ENCODE measurements at regions not wholly inside any gene's neighbourhood (a gene's known extent, or its start where the extent isn't known, plus 50 kb on each side); places are given as distances from the start of the nearest gene placed in this dataset.

DNA sequence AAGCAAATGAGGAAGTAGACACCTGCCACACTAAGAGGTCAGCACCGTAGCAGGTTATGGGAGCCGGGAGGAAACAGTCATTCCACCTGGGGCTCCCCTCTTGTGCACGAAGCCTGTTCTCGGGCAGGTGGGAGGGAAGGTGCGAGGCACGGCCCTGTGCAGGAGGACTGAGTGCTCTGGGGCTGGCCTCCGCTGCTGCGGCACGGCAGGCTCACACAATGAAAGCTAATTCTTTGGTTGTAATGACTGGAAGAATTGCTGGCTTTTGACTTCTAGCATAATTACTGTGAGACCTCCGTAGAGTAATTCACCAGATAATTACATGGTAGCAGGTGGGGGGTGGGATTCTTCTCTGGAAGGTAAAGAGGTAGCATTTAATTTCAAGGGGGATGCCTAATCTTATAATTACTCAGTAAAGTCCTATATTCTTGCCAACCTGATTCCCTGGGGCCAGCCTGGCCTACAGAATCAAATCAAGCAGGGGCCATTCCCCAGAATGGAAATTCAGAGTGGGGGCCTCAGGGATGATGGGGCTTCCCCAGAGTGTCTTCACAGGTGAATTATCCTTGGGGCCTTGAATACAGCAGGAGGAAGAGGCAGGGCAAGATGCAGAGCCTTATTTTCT, 129.1 kb downstream of the TPRA1 start:
- in situ Hi-C loops (cut with HindIII; ENCODE audit: low sequenced_read_pairs), result no loop called here

DNA sequence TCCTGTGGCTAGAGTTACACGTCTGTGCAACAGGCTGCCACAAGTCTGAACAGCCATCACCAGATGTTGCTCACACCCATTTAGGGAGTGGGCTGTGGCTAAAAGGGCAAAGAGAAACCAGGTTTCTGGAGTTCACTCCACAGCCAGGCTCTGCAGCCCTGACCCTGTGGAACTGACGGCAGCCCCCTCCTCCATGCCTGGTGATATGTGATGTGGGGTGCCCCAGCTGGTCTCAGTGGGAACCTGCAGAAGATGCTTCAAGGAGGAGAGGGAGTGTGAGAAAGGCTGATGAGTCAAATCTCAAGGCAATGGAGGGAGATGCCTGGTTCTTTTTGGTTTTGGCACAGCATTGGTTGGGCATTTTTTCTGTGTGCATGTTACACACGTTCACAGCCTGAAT, 130.6 kb downstream of the TPRA1 start:
- in situ Hi-C loops (cut with HindIII; ENCODE audit: low sequenced_read_pairs), result no loop called here

DNA sequence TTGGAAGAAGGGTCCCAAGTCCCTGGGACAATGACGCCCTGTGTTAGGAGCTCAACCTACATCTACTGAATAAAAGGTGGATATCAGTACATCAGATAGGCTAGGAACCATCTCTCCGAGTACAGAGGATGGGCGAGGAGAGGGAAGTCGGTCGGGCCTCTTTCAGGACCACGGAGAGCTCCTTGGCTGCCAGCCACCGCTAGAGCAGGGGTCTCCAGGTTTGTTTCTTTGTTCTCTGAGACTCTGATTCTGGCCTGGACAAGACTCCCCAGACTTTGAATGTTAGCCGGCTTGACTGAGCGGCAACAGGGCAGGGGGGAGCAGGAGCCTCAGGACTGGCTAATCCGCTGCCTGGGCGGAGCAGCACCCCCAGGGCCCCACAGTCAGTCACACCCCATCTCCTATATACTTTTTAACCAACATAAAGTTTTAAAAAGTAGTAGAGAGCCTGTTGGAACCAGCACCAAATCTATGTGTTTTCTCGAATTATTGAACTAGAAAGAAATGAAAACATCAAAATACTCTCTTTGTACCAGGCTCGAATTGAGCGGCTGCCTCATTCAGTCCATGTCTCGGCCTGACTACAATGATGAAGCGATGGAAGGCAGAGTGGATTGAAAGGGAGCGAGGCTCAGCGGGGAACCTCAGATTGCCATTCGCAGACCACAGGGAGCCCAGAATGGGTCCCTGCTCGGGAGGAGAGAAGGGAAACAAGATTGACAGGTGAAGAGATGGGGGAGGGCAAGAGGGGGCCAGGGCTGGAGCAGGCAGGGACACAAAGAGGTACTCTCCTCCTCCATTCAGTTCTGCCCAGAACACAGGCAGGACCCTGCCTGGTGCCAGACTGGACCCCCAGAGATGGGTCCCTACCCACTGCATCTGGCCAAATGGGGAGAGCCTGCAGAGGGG, 131.6 kb downstream of the TPRA1 start:
- in situ Hi-C loops (cut with HindIII; ENCODE audit: low sequenced_read_pairs), result no loop called here

DNA sequence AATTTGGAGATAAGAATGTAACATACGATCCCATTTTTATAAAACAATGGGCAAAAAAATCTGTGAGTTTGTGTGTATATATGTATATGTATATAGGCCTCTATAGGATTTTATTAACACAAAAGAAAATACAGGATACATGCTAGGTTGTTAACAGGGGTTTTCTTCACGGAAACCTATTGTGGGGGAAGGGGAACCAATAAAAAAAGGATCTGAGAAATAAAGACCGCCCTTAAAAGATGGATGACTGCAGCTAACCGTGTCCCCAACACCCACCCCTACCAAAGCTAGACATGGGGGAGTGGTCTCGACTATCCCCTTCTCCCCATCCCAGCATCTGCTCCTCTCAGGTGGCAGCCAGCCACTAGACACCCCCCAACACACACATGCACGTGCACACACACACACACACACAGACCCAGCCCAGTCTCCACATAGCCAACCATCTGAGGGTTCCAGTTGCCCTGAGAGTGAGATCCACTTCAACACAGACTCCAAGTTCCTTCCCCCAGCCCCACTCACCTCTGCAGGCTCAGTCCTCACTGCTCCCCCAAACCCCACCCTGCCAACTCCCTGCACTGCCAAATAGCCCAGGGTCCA, 132.9 kb downstream of the TPRA1 start:
- in situ Hi-C loops (cut with HindIII; ENCODE audit: low sequenced_read_pairs), result no loop called here

DNA sequence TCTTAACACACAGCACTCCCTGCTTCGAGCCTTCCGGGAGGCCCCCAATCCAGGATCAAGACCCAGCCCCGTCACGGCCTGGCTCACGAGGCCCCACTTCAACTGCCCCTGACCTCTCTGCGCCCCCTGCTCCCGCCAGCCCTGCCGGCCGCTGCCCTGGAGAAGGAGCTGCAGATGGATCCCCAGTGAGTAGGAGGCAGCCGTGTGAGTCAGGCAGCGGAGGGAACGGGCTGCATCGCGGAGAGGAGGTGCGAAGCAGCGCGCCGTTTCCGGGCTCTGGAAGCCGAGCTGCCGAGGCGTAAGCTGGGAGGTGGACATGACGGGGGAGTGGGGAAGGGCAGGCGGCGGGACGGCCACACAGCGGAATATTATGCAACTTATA, 133.4 kb downstream of the TPRA1 start:
- in situ Hi-C loops (cut with HindIII; ENCODE audit: low sequenced_read_pairs), result no loop called here

DNA sequence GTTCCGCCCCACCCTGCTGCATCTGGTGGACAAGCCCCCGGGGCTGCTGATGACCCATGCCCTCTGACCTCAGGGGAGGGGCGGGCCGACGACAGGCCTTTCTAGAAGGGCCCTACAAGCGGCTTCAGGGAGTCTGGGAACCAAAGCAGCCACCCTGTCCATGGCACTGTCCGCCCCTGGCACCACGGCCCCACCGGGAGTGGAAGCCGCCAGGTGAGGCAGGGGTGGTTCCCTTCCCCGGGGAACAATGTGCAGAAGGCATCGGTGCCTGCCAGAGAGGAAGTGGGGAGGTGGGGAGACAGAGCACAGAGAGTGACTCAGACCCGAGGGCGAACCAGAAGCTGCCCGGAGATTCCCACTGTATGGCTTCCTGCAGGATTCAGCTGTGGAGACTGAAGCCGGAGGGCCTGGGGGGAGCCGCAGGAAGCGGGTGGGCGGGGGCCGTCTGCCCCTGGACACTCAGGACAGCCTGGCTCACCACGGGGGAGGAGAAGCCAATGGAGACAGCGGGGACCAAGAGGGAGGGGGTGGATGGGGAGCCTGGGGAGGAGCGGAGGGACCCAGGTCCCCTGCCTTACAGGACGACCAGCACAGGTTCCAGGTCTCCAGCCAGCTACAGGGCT, 134.0 kb downstream of the TPRA1 start:
- in situ Hi-C loops (cut with HindIII; ENCODE audit: low sequenced_read_pairs), result no loop called here

DNA sequence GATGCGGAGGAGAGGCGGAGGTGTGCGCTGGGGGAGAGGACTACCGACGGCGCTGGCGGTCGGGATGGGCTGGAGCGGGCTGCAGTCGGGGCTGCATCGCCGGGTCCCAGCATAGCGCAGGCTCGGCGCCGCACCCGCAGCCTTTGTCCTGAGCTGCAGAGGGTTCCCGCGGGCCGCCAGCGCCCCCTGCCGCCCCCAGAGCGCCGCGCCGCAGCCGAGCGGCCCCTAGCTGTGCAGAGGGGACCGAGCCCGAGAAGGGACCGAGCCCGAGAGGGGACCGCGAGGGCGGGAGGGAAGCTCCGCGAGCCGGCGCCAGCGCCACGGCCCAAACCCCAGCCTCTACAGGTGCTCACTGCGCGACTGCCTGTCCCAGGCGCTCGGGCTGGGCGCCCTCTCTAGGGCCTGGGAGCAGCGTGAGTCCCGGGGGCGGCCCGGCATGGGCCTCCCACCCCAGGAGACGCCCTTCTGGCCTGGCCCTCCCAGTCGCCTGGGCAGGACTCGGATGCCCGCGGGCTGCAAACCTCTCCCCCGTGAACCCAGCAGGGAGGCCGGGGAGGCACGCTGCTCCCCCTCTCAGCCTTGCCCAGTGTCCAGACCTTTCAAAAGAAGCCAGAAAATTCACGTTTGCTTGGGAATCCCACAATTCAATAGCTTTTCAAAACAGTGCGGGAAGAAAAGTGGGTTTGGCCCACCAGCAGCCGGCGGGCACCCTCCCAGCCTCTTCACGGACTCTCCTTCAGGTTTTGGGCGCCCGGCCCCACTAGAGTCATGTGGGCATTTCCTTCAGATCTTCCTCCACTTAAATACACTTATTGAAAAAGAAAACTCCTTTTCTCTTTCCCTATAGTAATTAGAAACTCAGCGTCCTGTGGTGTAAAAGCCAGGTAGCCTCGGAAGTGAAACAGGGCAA, 134.7 kb downstream of the TPRA1 start:
- in situ Hi-C loops (cut with HindIII; ENCODE audit: low sequenced_read_pairs), result no loop called here

DNA sequence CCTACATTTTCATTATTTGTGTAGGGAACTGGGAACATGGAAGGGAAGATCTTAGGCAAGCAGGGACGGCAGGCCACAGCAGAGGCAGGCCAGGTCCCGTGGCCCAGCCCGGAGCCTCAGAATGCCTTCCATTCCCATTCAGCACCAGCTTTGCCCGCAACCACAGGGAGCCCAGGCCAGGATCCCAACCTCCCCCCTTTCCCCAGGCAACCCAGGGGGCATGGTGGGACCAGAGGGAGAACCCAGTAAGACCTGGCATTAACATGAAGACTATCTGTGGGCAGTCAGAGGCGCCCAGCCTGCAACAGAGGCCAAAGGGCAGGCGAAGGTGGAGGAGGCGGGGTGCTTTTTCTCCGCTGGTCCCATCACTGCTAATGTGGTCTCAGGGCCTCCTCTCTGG, 135.6 kb downstream of the TPRA1 start:
- in situ Hi-C loops (cut with HindIII; ENCODE audit: low sequenced_read_pairs), result loop anchor here (5.0 kb wide), 2 partner anchors 42 to 92 kb away; no protein-coding TSS in a partner anchor

DNA sequence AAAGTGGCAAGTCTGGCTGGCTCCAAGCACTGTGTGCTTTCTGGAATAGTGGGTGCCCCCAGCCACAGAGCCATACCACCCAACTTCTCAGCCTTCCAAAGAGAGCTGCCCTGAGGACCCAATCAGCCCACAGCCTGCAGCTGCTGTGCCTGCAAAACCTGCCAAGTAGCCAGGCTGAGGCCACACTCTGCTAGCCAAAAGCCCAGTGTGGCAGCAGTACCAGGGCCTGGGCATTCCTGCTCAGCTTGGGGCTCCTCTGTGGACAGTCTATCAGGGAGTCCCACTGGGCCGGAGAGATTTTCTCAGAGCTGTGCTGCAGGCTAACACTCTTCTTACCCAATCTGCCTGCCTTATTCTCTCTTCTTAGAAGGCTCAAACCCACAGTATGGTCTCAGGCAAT, 136.5 kb downstream of the TPRA1 start:
- in situ Hi-C loops (cut with HindIII; ENCODE audit: low sequenced_read_pairs), result loop anchor here (5.0 kb wide), 2 partner anchors 43 to 93 kb away; no protein-coding TSS in a partner anchor

DNA sequence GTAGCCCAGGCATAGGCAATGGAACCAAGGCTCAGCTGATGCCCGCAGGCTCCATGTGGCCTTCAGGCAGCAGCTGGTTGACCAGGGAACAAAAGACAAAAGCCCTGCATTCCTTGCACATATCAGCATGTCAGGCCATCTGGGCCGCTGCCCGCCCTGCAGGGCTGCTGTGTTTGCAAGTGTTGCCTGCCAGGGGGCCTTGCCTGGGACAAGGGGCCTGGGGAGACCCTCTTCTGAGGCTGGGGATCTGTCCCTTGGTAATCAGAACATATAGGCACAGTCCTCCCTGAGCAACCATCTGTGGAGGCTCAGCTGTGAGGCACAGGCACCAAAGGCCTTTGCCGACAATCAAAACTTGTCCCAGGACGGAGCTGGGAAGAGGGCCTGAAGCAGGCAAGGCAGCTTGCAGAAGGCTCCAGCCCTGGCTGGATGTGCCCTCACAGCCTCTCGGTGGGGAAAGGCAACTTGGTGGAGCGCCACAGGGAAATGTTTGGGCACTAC, 138.2 kb downstream of the TPRA1 start:
- in situ Hi-C loops (cut with HindIII; ENCODE audit: low sequenced_read_pairs), result loop anchor here (5.0 kb wide), 2 partner anchors 45 to 95 kb away; no protein-coding TSS in a partner anchor

DNA sequence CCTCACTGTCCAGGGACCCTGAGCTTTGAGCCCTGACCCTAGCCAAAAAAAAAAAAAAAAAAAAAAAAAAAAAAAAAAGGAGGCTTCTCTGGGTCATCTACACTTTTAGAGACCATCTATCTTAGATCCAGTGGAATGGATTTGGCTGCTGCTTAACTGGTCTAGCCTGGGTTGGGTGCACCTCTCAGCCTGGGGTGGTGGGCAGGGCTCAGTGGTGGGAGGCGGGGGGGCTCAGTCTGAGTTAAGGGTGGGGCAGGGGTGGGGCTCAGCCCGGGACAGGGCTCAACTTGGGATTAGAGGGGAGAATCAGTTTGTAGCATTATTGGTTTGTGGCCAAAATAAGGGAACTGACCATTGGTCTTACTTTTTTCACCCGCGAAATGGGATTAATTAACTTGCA, 139.2 kb downstream of the TPRA1 start:
- in situ Hi-C loops (cut with HindIII; ENCODE audit: low sequenced_read_pairs), result loop anchor here (5.0 kb wide), 2 partner anchors 46 to 96 kb away; no protein-coding TSS in a partner anchor

DNA sequence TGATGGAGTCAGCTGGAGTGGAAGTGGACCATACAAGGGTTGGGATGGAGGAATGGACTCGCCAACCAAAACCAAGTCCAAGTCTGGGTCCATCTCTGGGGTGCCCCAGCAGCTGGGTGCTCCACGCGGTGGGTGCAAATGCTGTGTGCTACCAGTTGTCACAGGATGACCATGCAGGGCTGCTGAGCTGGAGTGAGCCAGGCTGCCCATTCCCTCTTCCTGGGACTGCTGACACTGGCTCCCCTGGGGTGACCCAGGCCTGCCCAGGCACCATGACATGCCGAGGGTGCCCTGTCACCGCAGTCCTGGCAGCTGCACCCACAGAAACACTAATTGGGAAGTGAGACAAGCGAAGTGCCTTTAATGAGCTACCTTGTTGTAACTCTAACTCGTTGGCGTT, 140.2 kb downstream of the TPRA1 start:
- in situ Hi-C loops (cut with HindIII; ENCODE audit: low sequenced_read_pairs), result loop anchor here (5.0 kb wide), 2 partner anchors 47 to 97 kb away; no protein-coding TSS in a partner anchor

DNA sequence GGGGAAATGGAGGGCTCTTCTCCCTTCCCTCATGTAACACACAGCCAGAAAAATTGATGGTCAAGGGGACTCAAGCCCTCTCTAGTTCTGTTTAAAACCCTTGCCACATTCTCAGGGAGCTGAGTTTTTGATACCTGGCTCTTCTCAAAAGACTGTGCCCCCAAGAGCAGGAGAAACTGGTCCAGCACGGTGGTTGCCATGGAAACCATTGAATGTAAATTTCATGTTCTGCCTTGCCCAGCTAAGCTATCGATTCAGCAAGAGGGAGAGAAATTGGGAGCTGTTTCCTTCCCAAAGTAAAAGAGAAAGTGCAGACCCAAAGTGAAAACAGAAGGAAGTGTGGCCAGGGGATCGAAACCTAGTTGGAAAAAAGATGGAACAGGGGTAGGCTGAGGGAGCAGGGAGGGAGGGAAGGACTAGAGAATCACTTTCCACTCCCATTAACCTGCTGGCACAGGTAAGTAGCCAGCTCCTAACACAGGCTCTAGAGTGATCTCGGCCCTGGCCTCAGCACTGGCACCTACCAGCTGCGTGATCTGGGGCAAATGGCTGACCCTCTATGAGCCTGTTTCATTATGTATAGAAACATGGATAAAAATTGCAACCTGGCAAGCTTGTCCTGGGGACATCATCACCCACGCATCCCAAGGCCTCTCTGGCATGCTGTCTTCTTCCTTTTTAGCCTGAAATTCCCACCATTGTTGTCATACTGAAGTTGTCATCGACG, 140.9 kb downstream of the TPRA1 start:
- in situ Hi-C loops (cut with HindIII; ENCODE audit: low sequenced_read_pairs), result loop anchor here (5.0 kb wide), 2 partner anchors 48 to 98 kb away; no protein-coding TSS in a partner anchor

DNA sequence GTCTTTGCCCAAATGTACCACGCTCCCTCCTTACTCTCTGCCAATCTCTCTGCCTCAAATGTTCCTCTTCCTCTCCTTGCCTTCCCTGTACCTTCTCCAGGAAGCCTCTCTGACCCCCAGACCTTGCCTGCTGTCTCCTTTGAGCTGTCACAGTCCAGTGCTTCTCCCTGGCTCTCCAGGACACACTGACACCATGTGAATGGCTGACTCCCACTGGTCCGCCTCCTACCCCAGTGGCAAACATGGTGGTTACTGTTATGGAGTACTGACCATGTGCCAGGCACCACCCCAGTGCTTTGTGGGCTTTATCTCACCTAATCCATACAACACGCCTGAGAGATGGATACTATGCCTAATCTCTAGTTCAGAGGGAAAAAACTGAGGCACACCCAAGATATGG, 141.9 kb downstream of the TPRA1 start:
- in situ Hi-C loops (cut with HindIII; ENCODE audit: low sequenced_read_pairs), result no loop called here

DNA sequence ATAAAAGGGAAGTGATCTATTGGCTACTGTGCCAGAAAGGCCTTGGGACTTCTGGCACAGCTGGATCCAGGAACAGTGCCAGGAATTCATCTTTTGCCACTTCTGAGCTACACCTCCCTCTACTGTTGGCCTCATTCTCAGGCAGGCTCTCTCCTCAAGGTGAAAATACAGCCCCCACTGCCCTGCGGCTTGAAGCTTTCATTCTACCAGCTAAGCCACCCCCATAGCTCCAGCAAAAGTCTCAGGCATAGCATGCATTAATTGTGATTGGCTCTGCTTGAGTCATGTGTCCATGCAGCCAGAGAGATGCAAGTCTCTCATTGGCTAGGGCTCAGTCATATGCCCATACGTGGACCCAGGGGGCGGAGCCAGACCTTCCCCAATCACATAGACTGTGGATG, 142.4 kb downstream of the TPRA1 start:
- in situ Hi-C loops (cut with HindIII; ENCODE audit: low sequenced_read_pairs), result no loop called here

DNA sequence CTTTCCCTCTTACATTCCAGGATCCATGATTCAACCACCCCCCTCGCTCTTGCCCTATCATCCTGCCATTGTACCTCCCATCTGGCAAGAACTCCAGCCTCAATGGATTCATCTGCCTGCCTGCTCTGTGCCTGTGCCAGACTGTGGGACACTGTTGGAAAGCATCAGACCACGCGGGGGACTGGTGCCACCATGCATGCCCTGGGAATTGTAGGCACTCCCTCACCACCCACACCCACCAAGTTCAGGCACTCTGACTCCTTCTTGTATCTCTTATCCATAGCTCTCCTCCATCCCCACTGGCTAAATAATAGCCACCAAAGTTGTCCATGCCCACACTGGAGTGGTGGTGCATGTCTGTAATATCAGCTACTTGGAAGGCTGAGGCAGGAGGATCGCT, 143.8 kb downstream of the TPRA1 start:
- in situ Hi-C loops (cut with HindIII; ENCODE audit: low sequenced_read_pairs), result no loop called here

DNA sequence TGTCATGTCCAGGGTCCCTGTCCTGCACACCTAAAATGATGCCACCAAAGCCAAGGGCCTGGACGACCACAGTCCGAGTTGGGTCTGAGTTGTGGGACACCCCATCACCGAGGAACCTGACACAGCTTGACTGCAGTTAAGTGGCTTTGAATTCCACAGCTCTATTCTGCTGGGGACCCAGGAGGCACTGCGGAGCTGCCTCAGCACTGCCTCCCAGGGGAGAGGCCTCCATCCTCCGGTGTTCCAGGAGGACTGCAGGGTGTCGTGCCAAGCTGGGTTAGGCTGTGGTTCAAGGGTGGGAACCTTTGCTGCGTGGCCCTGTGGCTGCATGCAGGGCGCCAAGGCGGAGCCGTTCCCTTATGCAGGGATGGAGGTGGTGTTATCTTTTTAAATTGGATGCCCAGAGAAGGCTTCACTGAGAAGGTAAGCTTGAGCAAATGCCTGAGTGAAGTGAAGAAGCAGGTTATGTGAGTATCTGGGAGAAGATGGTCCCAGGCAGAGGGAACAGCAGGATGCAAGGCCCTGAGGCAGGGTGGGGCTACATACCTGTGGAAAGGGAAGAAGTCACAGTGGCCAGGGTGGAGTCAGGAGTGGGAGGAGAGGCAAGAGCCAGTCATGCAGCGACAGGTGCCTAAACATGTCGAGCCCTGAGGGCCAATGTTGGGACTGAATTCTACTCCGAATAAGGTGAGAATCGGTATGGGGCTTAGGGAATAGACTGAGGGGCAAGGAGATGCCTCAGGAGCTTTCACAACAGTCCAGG, 144.8 kb downstream of the TPRA1 start:
- in situ Hi-C loops (cut with HindIII; ENCODE audit: low sequenced_read_pairs), result no loop called here

DNA sequence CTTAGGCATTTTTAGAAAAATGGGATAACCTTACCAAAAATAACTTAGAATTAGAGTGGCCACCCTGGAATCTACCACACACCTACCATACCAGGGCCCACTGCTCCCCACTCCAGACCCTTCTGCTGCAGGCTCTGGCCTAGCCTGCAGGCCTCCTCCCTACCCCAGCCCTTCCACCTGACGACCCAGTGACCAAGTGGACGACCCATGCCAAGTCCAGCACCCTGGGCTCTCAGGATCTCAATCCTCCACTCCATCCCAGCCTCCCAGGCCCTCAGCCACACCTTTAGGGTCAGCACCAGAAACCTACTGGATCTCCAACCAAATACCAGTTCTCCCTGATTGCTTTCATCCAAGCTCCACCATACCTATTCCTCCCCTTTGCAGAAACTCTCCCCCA, 145.8 kb downstream of the TPRA1 start:
- in situ Hi-C loops (cut with HindIII; ENCODE audit: low sequenced_read_pairs), result no loop called here

Data from endothelial cell of hepatic sinusoid (primary cell).